Mononuclear cell (primary cell): ENCODE measurements at regions not wholly inside any gene's neighbourhood (a gene's known extent, or its start where the extent isn't known, plus 50 kb on each side); places are given as distances from the start of the nearest gene placed in this dataset.
"Not testable (repeated sequence)": the region's sequence is repeated elsewhere in the genome, so short reads cannot be mapped to it uniquely, and the experiment has no call there.

Source experiments
- H3K27me3 ChIP-seq: 2 replicates; pipeline ENCODE4 v1.6.0; 2011; ENCODE audit warnings: low read length, control low read depth; ENCODE audit not compliant: insufficient read depth
- H3K4me1 ChIP-seq: 2 replicates; pipeline ENCODE4 v1.5.1; 2011; ENCODE audit warnings: mild to moderate bottlenecking, low read length, control low read depth; ENCODE audit not compliant: insufficient read depth
- H3K4me3 ChIP-seq: 2 replicates; pipeline ENCODE4 v1.5.1; 2011; ENCODE audit warnings: mild to moderate bottlenecking, low read length, moderate library complexity
- H3K9me3 ChIP-seq: 2 replicates; pipeline ENCODE4 v1.5.1; 2011; ENCODE audit warnings: low read depth, mild to moderate bottlenecking, control low read depth, low read length

GRCh38 chr5:167351316-167351715 is 940.1 kb upstream of the WWC1 start:
- Histone ChIP-seq H3K4me1 (no peaks in the 10 kb centered on the region), H3K9me3 (no peaks in the 10 kb centered on the region), H3K27me3 (no peaks in the 10 kb centered on the region), H3K4me3 (no peak overlapping the region)

- H3K9me3 ChIP-seq: no peaks in the 10 kb centered on the region
- H3K4me3 ChIP-seq: no peak overlapping the region
- H3K27me3 ChIP-seq: no peaks in the 10 kb centered on the region
- no peaks in the 10 kb centered on the region for H3K4me1 ChIP-seq
Observed at GRCh38 chr5:167352801-167353200, 938.6 kb upstream of the WWC1 start.

GRCh38 chr5:167355346-167355745 is 936.1 kb upstream of the WWC1 start:
- H3K9me3 ChIP-seq: no peaks in the 10 kb centered on the region
- no peak overlapping the region for H3K4me3 ChIP-seq
- H3K27me3 ChIP-seq: no peaks in the 10 kb centered on the region
- H3K4me1 ChIP-seq: no peaks in the 10 kb centered on the region

GRCh38 chr5:167356374-167356773 is 935.1 kb upstream of the WWC1 start:
- Histone ChIP-seq H3K4me1 (no peaks in the 10 kb centered on the region), H3K4me3 (no peak overlapping the region), H3K27me3 (no peaks in the 10 kb centered on the region), H3K9me3 (no peaks in the 10 kb centered on the region)

GRCh38 chr5:167358868-167359492 is 932.5 kb upstream of the WWC1 start:
- Histone ChIP-seq H3K9me3 (no peaks in the 10 kb centered on the region), H3K4me1 (no peaks in the 10 kb centered on the region), H3K27me3 (no peaks in the 10 kb centered on the region), H3K4me3 (no peak overlapping the region)

GRCh38 chr5:167361795-167362194 is 929.6 kb upstream of the WWC1 start:
- H3K4me1 ChIP-seq: no peaks in the 10 kb centered on the region
- H3K4me3 ChIP-seq: no peak overlapping the region
- H3K9me3 ChIP-seq: no peaks in the 10 kb centered on the region
- H3K27me3 ChIP-seq: no peaks in the 10 kb centered on the region

GRCh38 chr5:167363065-167363464 is 928.4 kb upstream of the WWC1 start:
- H3K4me1 ChIP-seq: no peaks in the 10 kb centered on the region
- no peaks in the 10 kb centered on the region for H3K9me3 ChIP-seq
- H3K27me3 ChIP-seq: no peaks in the 10 kb centered on the region
- H3K4me3 ChIP-seq: no peak overlapping the region

GRCh38 chr5:167375125-167375524 is 916.3 kb upstream of the WWC1 start:
- H3K4me3 ChIP-seq: no peak overlapping the region
- H3K27me3 ChIP-seq: no peaks in the 10 kb centered on the region
- H3K4me1 ChIP-seq: no peaks in the 10 kb centered on the region
- no peaks in the 10 kb centered on the region for H3K9me3 ChIP-seq

GRCh38 chr5:167378894-167379723 is 912.3 kb upstream of the WWC1 start:
- Histone ChIP-seq H3K4me3 (no peak overlapping the region), H3K9me3 (no peaks in the 10 kb centered on the region), H3K27me3 (no peaks in the 10 kb centered on the region), H3K4me1 (no peaks in the 10 kb centered on the region)

- H3K27me3 ChIP-seq: no peaks in the 10 kb centered on the region
- no peak overlapping the region for H3K4me3 ChIP-seq
- H3K4me1 ChIP-seq: no peaks in the 10 kb centered on the region
Observed at GRCh38 chr5:167381457-167381856, 910.0 kb upstream of the WWC1 start.

GRCh38 chr5:167389537-167389936 is 901.9 kb upstream of the WWC1 start:
- Histone ChIP-seq H3K4me1 (no peaks in the 10 kb centered on the region), H3K9me3 (no peaks in the 10 kb centered on the region), H3K27me3 (no peaks in the 10 kb centered on the region), H3K4me3 (no peak overlapping the region)

More at GRCh38 chr5:167381457-167381856, 910.0 kb upstream of the WWC1 start:
- H3K9me3 ChIP-seq: no peaks in the 10 kb centered on the region

GRCh38 chr5:167391286-167391685 is 900.2 kb upstream of the WWC1 start:
- H3K4me1 ChIP-seq, H3K4me3 ChIP-seq, H3K27me3 ChIP-seq, H3K9me3 ChIP-seq: not testable (repeated sequence)

GRCh38 chr5:167392240-167392639 is 899.2 kb upstream of the WWC1 start:
- H3K4me3 ChIP-seq: no peak overlapping the region

GRCh38 chr5:167393358-167393757 is 898.1 kb upstream of the WWC1 start:
- no peaks in the 10 kb centered on the region for H3K9me3 ChIP-seq
- no peaks in the 10 kb centered on the region for H3K27me3 ChIP-seq
- H3K4me1 ChIP-seq: no peaks in the 10 kb centered on the region
- no peak overlapping the region for H3K4me3 ChIP-seq

More at GRCh38 chr5:167392240-167392639, 899.2 kb upstream of the WWC1 start:
- Histone ChIP-seq H3K27me3 (no peaks in the 10 kb centered on the region), H3K9me3 (no peaks in the 10 kb centered on the region), H3K4me1 (no peaks in the 10 kb centered on the region)

- no peaks in the 10 kb centered on the region for H3K9me3 ChIP-seq
- no peak overlapping the region for H3K4me3 ChIP-seq
- H3K27me3 ChIP-seq: no peaks in the 10 kb centered on the region
- H3K4me1 ChIP-seq: no peaks in the 10 kb centered on the region
Observed at GRCh38 chr5:167402671-167403070, 888.8 kb upstream of the WWC1 start.

- H3K4me3 ChIP-seq: no peak overlapping the region
- no peaks in the 10 kb centered on the region for H3K9me3 ChIP-seq
- H3K27me3 ChIP-seq: no peaks in the 10 kb centered on the region
- no peaks in the 10 kb centered on the region for H3K4me1 ChIP-seq
Observed at GRCh38 chr5:167406513-167406912, 884.9 kb upstream of the WWC1 start.
